ENCODE measurements at regions not wholly inside any gene's neighbourhood (a gene's known extent, or its start where the extent isn't known, plus 50 kb on each side); places are given as distances from the start of the nearest gene placed in this dataset.

DNA sequence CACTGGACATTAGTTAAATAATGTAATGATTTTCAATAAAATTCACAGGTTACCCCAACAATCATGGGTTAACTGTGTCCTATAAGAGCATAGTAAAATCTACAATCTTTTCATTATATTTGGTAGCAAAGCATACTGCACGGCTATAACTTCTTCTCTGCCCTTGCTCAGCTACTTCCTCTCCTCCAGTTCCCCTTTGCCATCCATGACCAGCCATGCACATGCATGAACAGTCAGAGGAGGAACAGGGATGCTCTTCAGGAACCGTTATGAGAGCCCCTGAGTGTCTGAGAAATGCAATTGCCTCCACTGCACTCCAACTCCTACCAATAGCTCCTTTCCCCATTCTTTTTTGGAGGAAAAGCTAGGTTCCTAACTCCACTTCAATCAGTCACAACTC is 646.7 kb downstream of the LTN1 start:
- no peak for TF ChIP-seq CTCF (IDR thresholded peaks at IDR 0.05)
- Histone ChIP-seq H3K4me3 (no peak overlapping the region), H3K27ac (no peak overlapping the region)
- no peak for DNase-seq (ENCODE audit: low spot score)

- H3K27ac ChIP-seq = no peak overlapping the region
- no peak for TF ChIP-seq CTCF (IDR thresholded peaks at IDR 0.05)
- H3K4me3 ChIP-seq = no peak overlapping the region
- DNase-seq (ENCODE audit: low spot score) = no peak
Measured at GRCh38 chr21:28344985-28345384, 647.7 kb downstream of the LTN1 start.

- no peak for TF ChIP-seq CTCF (IDR thresholded peaks at IDR 0.05)
- DNase-seq (ENCODE audit: low spot score) = no peak
- no peak overlapping the region for H3K4me3 ChIP-seq
- H3K27ac ChIP-seq = no peak overlapping the region
Measured at GRCh38 chr21:28342212-28342810, 650.4 kb downstream of the LTN1 start.

- TF ChIP-seq CTCF (IDR thresholded peaks at IDR 0.05) = no peak
- no peak for DNase-seq (ENCODE audit: low spot score)
- Histone ChIP-seq H3K27ac (no peak overlapping the region), H3K4me3 (no peak overlapping the region)
Measured at GRCh38 chr21:28339403-28339802, 653.3 kb downstream of the LTN1 start.

- no peak for DNase-seq (ENCODE audit: low spot score)
- H3K27ac ChIP-seq = no peak overlapping the region
- no peak for TF ChIP-seq CTCF (IDR thresholded peaks at IDR 0.05)
- H3K4me3 ChIP-seq = no peak overlapping the region
Measured at GRCh38 chr21:28338701-28339305, 653.9 kb downstream of the LTN1 start.

- TF ChIP-seq CTCF (IDR thresholded peaks at IDR 0.05) = no peak
- H3K4me3 ChIP-seq = no peak overlapping the region
- no peak overlapping the region for H3K27ac ChIP-seq
- DNase-seq (ENCODE audit: low spot score) = no peak
Measured at GRCh38 chr21:28337315-28337714, 655.4 kb downstream of the LTN1 start.

DNA sequence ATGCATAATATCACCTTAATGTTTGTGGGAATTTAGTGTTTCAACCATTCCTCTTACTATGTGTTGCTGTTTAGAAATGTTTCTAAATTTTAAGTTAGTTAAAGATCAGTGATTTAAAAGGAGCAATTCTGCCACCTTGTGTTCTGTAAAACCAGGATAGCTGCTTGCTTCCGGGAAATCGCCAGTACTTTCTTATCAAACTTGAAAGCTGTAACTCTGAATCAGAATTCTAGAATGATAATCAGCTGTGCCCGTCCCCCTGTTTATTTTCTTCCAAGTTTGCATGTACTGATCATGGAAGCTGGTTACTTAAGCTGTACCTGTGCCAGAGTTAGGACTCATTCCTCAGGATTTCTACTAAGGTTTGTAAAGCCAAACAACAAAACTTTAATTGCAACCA is 656.4 kb downstream of the LTN1 start:
- TF ChIP-seq CTCF (IDR thresholded peaks at IDR 0.05) = no peak
- no peak overlapping the region for H3K27ac ChIP-seq
- DNase-seq (ENCODE audit: low spot score) = no peak
- H3K4me3 ChIP-seq = no peak overlapping the region

All from coronary artery (tissue), 2 donors.